A673 (cell line): ENCODE measurements at regions not wholly inside any gene's neighbourhood (a gene's known extent, or its start where the extent isn't known, plus 50 kb on each side); places are given as distances from the start of the nearest gene placed in this dataset.

ENCODE experiments used
- CTCF ChIP-seq: fragments of 300-800, 200-600 bp; sonication (generic); conservative IDR thresholded peaks from 2 replicates; pipeline ENCODE4 v1.5.1; 2017; ENCODE audit warnings: low read depth, mild to moderate bottlenecking, antibody characterized with exemption, low read length, moderate library complexity, mixed read lengths
- EZH2 ChIP-seq: fragments of 200-600 bp; sonication (generic); IDR thresholded peaks from 2 replicates; pipeline ENCODE4 v1.6.1; 2017; ENCODE audit warnings: borderline replicate concordance, low read depth, mild to moderate bottlenecking, mixed read lengths, antibody characterized with exemption, low read length; ENCODE audit not compliant: poor library complexity, severe bottlenecking

- TF ChIP-seq CTCF (no peak), EZH2 (no peak)
These were observed 511.8 kb downstream of the KLF12 start for GRCh38 chr13:73622381-73622780.
